Transverse colon (tissue), 3 donors: ENCODE measurements at regions not wholly inside any gene's neighbourhood (a gene's known extent, or its start where the extent isn't known, plus 50 kb on each side); places are given as distances from the start of the nearest gene placed in this dataset.

Source experiments
- CTCF ChIP-seq, 5 experiments: fragments of 200-600 bp in 3 of 5; fragments of 450-650 bp in 2 of 5; sonication (generic) in 3 of 5; IDR thresholded peaks; 1 replicate in 2 of 5; 2 replicates in 3 of 5; pipeline ENCODE4 v1.5.1; 2016 to 2017; ENCODE audit warnings: antibody characterized with exemption in 5 of 5, inconsistent platforms in 3 of 5, mild to moderate bottlenecking in 2 of 5, moderate library complexity in 1 of 5
- EP300 ChIP-seq: sonication (generic); formaldehyde crosslinking; IDR thresholded peaks from one replicate; pipeline ENCODE4 v1.6.1; 2017; ENCODE audit warnings: antibody characterized with exemption, low read depth
- POLR2A ChIP-seq: fragments of 450-650 bp; IDR thresholded peaks from one replicate; pipeline ENCODE4 v1.6.1; 2016; ENCODE audit warnings: antibody characterized with exemption, mild to moderate bottlenecking, moderate library complexity

DNA sequence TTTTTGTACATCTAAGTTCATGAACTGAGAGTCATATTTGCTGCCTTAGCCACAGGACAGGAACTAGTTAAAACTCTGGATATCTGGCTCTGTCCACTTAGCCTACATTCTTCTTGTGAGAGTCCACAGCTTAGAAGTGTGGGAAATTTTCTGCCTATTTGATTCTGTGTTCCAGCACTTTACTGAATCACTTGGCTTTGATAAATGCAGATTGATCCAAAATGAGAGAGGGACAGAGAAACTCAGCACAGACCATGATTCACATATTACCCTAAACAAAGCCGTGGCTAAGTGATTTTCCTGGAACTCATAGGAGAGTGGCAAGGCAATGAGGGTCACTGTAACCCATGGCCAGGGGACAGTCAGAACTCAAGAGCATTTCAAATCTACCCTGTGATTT, 87.5 kb upstream of the CADPS start:
- no peak for TF ChIP-seq CTCF (IDR thresholded peaks at IDR 0.05)
- TF ChIP-seq POLR2A, result no peak
- no peak for TF ChIP-seq EP300
